OCI-M1 (cell line): ENCODE measurements at regions not wholly inside any gene's neighbourhood (a gene's known extent, or its start where the extent isn't known, plus 50 kb on each side); places are given as distances from the start of the nearest gene placed in this dataset.

Experiments used
- DNase-seq: peaks from one replicate; lab custom pipeline; 2025; lab: John Stamatoyannopoulos, UW

DNA sequence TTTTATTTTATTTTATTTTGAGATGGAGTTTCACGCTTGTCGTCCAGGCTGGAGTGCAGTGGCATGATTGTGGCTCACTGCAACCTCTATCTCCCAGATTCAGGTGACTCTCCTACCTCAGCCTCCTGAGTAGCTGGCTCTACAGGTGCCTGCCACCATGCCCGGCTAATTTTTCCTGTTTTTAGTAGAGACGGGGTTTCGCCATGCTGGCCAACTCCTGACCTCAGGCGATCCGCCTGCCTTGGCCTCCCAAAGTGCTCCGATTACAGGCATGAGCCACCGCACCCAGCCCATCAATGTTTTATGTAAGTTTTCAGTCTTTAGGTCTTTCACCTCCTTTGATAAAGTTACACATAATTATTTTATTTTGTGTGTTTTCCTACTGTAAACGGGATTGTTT lies 154.6 kb downstream of the COPRS start:
- DNase-seq: no peak

GRCh38 chr17:31702041-31702440 lies 157.0 kb downstream of the COPRS start:
- peak; percentile 59 for DNase-seq

- no peak for DNase-seq
Observed at GRCh38 chr17:31700973-31701372, 158.1 kb downstream of the COPRS start.

- no peak for DNase-seq
Observed at GRCh38 chr17:31699886-31700285, 159.2 kb downstream of the COPRS start.

DNA sequence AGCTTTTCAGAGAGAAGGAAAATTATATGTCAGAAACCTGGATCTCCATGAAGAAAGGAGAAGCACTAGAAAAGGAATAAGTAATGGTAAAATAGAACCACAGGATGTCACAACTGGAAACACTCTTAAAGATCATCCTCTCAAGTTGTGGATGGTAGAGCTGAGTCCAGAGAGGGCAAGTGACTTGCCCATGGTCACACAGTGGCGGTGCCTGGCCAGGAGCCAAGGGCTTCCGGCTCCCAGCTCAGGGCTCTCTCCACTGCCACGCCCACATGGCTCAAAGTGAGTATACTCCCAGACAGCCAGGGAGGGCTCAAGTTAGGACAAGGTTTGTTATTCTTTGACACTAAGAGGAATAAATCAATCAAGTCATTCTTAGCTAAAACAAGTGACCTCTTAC lies 159.8 kb downstream of the COPRS start:
- peak; percentile 29 for DNase-seq

DNA sequence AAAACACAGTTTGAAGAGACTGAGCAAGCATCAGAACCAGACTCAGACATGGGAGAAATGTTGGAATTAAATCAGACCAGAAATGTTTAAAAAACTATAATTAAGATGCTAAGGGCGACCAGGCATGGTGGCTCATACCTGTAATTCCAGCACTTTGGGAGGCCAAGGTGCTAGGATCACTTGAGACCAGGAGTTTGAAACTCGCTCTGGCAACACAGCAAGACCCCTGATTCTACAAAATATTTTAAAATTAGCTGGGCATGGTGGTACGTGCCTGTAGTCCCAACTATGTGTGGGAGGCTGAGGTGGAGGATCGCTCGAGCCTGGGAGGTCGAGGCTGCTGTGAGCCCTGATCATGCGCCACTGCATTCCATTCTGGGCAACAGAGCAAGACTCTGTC lies 160.3 kb downstream of the COPRS start:
- no peak for DNase-seq

GRCh38 chr17:31697838-31698237 lies 161.2 kb downstream of the COPRS start:
- DNase-seq: no peak

DNA sequence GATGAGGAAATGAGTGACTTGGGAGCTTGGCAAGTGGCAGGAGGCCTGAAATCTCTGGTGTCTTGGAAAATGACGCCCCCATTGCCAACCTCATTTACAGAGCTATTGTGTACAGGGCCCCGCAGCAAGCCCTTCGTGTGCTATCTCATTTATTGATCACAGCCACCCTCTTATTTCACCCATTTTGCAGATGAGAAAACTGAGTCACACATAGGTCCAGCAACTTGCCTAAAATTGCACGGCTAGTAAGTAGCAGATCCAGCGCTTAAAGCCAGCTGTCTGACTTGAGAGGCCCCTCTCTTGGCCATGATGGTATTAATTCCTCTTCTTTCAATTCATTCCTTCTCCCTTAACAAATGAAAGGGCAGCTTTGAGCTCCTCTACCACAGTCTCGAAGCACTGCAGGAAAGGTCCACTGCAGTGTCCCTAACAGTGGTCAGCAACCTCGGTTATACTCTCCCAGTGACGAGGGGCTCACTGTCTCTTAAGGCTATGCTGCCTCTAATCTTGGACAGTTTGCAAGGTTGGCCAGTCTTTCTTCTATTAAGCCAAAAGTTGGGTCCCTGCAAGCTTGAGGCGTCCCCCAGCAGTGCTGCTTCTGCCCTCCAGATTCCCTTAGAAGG lies 162.2 kb downstream of the COPRS start:
- no peak for DNase-seq

DNA sequence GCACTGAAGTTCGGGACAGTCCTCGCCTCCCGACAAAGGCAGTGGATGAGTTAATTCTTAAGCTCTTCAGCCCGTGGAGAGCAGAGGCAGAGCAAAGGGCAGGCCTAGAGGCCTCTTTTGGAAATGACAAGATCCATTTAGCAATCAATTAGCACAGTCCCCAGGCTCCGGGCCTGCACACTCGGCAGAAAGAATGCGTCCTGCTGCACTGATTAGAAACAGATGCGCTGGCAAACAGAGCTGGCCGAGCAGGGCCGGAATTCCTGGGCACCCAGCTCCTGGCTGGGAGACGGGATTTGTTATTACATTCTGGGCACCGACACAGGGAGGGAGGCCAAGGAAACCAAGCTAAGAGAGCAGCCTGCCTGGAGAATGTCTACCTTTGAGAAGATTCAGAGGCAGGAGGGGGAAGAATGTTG lies 162.9 kb downstream of the COPRS start:
- no peak for DNase-seq

GRCh38 chr17:31695456-31696090 lies 163.5 kb downstream of the COPRS start:
- no peak for DNase-seq

- DNase-seq: no peak
Observed at GRCh38 chr17:31693433-31694220, 165.4 kb downstream of the COPRS start.

DNA sequence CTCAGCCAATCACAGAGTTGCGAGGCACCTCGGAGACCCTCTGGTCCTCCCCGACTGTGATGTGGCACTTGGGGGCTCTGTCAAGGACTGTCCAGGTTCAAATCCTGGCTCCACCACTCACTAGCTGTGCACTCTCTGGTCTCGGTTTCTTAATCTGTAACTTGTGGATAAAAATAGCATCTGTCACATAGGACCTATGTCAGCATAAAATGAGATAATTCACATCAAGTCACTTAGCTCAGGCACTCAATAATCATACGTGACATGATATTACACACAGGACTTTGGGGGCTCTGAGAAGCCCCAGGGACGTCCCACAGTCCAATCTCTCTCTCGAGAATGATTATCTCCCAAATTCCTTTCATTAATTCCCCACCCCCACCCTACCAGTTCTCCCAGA lies 166.4 kb downstream of the COPRS start:
- no peak for DNase-seq

DNA sequence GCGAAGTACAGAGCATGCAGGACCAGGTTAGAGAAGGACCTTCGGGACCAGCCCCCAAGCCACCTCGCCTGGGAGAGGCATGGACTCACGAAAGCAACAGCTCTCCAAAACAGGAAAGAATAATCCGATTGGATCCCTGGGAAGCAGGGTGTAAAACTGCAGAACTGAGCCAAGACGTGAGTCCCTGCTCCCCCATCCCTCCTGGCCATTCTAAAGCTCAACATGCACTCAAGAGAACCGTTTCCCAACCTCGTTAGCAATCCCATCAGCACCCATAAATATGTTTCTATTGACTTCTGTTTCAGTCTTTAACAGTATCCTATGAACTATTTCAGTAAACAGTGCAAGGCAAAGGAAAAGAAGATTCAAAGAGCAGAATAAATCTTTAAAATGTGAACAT lies 167.0 kb downstream of the COPRS start:
- DNase-seq: no peak

DNA sequence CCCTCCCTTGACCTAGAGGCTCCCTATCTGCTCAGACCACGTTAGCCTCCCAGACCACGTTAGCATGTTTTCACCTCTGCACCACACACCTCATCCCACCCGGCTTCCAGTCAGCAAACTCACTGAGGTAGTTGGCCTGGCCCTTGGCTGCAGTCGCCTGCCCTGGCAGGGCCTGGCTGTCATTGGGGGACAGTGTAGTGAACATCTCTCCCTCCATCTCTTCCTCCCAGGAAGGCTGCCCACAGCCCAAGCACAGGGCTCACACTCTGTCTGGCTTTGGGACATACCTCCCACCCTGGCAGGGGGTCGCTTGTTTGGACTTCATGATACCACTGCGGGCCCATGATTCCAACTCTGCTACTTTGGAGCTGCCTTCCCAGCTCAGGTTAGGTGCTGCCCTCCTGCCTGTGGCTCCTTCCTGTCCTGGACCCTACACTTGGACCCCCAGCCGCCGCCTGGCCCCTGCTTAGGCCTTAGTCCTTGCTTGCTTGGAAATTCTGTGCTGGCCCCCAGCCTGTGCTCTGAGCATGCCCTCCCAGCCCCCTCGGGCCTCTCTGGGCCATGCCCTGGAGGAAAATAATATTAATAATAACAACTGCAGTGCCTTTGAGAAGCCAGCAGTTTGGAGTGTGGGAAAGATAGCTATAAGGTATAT lies 167.7 kb downstream of the COPRS start:
- DNase-seq: no peak

DNA sequence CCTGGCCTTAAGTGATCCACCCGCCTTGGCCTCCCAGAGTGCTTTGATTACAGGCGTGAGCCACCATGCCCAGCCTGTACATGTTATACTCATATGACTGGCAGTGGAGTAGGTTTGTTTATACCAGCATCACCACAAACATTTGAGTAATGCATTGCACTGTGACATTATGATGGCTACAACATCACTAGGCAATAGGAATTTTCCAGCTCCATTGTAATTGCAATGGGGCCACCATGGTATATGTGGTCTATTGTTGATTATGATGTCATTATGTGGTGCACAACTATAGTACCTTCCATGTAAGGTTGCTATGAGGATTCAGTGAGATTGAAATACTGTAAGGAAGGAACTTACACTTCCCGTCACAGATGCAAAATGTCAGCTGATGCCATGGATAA lies 168.9 kb downstream of the COPRS start:
- DNase-seq: no peak

DNA sequence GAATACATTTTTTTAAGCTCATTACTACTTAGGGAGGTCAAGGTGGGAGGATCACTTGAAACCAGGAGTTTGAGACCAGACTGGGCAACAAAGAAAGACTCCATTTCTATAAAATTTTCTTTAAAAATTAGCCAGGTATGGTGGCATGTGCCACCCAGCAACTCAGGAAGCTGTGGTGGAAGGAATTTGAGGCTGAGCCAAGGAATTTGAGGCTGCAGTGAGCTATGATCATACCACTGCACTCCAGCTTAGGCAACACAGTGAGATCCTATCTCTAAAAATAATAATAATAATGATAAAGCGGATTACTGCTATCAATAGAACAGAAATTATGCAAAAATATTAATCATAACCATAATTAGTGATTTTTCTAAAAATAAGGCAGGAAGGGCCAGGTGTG lies 170.3 kb downstream of the COPRS start:
- no peak for DNase-seq

DNA sequence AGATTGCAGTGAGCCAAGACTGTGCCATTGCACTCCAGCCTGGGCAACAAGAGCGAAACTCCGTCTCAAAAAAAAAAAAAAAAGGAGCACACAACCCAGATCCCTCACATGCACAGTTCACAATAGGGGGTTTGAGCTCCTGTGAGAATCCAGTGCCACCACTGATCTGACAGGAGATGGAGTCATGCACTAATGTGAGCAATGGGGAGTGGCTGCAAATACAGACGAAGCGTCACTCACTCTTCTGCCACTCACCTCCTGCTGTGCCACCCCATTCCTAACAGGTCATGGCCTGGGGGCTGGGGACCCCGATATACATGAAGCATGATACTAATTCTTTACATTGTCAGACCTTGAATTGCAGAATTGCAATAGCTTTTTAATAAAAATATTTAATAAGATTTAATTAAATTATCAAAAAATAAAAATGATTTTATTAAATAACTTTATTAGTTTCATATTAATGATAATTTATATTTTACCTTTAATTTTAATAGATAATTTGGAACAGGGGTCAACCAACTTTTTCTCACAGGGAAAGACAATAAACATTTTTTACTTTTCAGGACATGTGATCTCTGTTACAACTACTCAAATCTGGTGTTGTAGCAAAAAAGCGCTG lies 171.4 kb downstream of the COPRS start:
- no peak for DNase-seq

DNA sequence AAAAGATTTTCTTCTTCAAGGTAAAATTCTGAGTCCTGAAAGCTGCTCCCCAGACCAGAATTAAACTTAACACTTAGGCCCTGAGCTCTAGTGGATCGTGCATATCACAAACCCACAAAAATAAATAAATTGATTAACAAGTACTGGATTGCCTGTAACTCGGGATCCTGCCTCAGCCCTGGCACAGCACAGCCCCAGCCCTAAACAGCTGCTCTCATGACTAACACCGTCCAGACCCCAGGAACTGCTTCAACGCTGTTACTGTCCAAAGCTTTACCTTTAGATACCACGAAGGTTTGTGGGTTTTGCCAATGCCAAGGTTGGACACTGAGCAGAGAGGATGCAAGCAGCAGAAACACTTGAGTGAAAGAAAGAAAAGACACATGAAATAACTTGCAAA lies 172.5 kb downstream of the COPRS start:
- no peak for DNase-seq

GRCh38 chr17:31684901-31685300 lies 174.1 kb downstream of the COPRS start:
- no peak for DNase-seq

- no peak for DNase-seq
Observed at GRCh38 chr17:31680126-31680525, 178.9 kb downstream of the COPRS start.

DNA sequence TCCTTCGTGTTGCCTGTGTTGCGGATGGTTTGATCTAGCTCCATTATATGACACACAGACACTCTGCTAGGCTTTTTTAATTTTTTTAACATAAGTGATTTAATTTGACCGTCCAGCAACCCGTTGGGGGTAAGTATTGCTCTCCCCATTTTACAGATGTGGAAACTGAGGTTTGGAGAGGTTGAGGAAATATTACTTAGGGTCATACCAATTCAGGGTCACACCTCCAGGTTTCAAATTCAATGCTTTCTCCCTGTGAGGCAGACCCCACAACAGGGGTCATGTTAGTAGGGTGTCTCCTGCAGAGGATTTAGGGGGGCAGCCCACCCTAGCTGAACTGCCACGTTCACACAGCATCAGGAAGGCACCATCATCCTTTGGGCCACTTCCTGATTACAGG lies 179.4 kb downstream of the COPRS start:
- DNase-seq: no peak

- no peak for DNase-seq
Observed at GRCh38 chr17:31678431-31678830, 180.6 kb downstream of the COPRS start.
